ENCODE measurements at regions not wholly inside any gene's neighbourhood (a gene's known extent, or its start where the extent isn't known, plus 50 kb on each side); places are given as distances from the start of the nearest gene placed in this dataset.

DNA sequence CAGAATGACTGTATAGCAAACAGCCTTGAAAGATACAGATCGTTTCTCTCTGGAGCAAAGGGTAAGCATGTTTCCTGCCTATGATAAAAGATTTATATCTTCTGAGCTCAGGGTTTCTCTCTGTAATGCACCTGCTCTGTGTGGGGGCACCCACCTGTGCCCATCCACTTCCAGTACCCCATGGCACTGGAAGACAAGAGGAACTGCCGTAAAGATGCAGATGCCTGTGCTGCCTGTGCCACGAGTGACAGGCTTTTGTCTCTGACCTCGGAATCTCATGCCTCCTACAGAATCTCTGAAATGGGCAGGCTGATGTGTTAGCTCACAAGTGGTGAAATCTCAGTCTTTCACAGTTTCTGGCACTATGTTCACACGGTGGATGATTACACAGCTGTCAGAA lies 50.3 kb upstream of the ATP11A start:
- DNase-seq (ENCODE audit: low read depth, low spot score): no peak
- ChIA-PET POLR2A (no interaction called here), CTCF (interaction anchor here (1.0 to 3.8 kb wide), 14 partner anchors 7 to 1210 kb away, joined by 3 to 67 read pairs (median 6); no protein-coding TSS in a partner anchor)
- H3K4me3 ChIP-seq (ENCODE audit: low read depth, low read length): no peak overlapping the region
- TF ChIP-seq, protein P1, sequence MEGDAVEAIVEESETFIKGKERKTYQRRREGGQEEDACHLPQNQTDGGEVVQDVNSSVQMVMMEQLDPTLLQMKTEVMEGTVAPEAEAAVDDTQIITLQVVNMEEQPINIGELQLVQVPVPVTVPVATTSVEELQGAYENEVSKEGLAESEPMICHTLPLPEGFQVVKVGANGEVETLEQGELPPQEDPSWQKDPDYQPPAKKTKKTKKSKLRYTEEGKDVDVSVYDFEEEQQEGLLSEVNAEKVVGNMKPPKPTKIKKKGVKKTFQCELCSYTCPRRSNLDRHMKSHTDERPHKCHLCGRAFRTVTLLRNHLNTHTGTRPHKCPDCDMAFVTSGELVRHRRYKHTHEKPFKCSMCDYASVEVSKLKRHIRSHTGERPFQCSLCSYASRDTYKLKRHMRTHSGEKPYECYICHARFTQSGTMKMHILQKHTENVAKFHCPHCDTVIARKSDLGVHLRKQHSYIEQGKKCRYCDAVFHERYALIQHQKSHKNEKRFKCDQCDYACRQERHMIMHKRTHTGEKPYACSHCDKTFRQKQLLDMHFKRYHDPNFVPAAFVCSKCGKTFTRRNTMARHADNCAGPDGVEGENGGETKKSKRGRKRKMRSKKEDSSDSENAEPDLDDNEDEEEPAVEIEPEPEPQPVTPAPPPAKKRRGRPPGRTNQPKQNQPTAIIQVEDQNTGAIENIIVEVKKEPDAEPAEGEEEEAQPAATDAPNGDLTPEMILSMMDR (IDR thresholded peaks at IDR 0.05; ENCODE audit: insufficient read depth, low read length, missing control alignments): no peak

DNA sequence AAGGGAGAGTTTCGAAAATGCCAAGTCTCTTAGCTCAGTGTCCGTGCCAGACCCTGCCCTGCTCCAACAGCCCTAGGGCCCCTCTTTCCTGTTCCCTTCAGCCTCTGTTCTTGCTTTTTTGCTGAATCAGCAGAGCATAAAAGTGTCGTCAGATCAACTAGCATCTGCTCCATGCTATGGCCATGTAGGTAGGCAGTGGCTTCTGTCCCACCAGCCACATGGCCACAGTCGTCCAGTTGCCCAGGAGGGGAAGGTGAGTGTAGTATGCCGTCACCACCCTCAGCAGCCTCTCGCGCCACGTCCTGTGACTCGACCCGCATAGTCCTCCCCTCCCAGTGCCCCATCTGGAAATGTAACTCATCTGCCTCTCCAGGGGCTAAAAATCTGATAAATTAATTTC lies 50.9 kb upstream of the ATP11A start:
- H3K4me3 ChIP-seq (ENCODE audit: low read depth, low read length): no peak overlapping the region
- POLR2A ChIA-PET: no interaction called here
- DNase-seq (ENCODE audit: low read depth, low spot score): no peak
- CTCF ChIA-PET: interaction anchor here (1.2 to 3.8 kb wide), 7 partner anchors 13 to 1209 kb away, joined by 3 to 67 read pairs (median 6); no protein-coding TSS in a partner anchor
- TF ChIP-seq, protein P1 (IDR thresholded peaks at IDR 0.05; ENCODE audit: insufficient read depth, low read length, missing control alignments): no peak

DNA sequence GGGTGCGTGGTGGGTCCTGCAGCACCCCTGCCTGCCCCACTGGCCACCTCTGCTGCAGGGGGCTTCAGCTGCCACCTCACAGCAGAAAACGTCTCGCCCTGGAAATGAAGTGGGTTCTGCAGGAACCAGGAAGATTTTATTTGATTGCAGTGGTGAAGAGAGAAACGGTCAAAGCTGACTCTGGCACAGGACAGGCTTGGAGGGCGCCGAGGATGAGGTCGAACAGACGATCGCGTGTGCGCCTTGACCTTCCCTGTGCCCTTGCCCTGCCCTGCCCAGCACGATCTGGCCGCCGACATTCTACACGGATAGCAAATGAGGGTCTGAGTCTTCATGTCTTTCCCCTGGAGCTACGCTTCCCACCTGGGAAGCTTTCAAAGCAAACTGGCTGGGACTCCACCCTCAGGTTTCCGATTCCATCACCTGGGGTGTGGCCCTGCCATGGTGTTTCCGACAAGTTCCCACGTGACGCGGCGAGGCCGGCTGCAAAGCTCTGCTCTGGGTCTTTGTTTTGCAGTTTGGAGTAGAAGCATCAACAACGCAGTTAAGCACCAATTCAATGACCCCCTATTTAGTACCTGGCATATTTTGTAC lies 50.3 kb upstream of the TUBGCP3 start:
- no peak for DNase-seq (ENCODE audit: low read depth, low spot score)
- H3K4me3 ChIP-seq (ENCODE audit: low read depth, low read length): no peak overlapping the region
- POLR2A ChIA-PET: no interaction called here
- CTCF ChIA-PET: interaction anchor here (1.0 to 1.2 kb wide), 2 partner anchors 14 to 235 kb away, joined by 3 to 6 read pairs; no protein-coding TSS in a partner anchor
- TF ChIP-seq, protein P1 (IDR thresholded peaks at IDR 0.05; ENCODE audit: insufficient read depth, low read length, missing control alignments): no peak
